GM06990 (cell line): ENCODE measurements at regions not wholly inside any gene's neighbourhood (a gene's known extent, or its start where the extent isn't known, plus 50 kb on each side); places are given as distances from the start of the nearest gene placed in this dataset.

Experiments
- DNase-seq: peaks from one replicate; pipeline ENCODE4 v3.0.0-alpha.2; 2011; ENCODE audit not compliant: insufficient read length; ENCODE audit errors: extremely low read depth
- H3K27me3 ChIP-seq: replicated peaks from 2 replicates; pipeline ENCODE4 v1.6.0; 2011; ENCODE audit warnings: low read length; ENCODE audit not compliant: control insufficient read depth, insufficient read depth
- H3K36me3 ChIP-seq: 2 replicates; pipeline ENCODE4 v1.5.1; 2011; ENCODE audit warnings: low read length; ENCODE audit not compliant: control insufficient read depth, insufficient read depth
- H3K4me3 ChIP-seq: replicated peaks from 2 replicates; pipeline ENCODE4 v1.5.1; 2011; ENCODE audit warnings: low read depth, mild to moderate bottlenecking, control low read depth, low read length
- TF ChIP-seq, protein P1 (sequence below): IDR thresholded peaks from 2 replicates; pipeline ENCODE4 v1.5.1; 2011; ENCODE audit warnings: low read length, control low read depth, mild to moderate bottlenecking, inconsistent platforms; ENCODE audit not compliant: insufficient read depth, poor library complexity, severe bottlenecking

DNA sequence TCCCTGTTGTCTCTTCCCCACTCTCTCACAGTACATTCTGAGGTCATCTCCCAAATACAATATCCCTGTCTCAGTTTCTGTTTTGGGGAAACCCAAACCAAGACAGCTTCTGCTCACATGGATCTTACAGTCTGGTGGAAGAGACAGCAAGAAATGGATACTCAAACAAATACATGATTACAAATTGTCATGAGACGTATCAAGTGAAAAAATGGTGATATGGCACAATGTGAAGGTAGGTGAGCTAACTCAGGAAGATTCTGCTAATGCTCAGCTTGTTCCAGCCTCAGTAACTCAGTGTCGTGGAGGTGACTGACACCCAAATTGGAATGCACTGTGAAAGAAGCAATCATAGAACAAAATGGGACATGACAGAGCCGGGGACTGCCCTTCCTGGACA lies 68.3 kb downstream of the CHST1 start:
- Histone ChIP-seq H3K27me3 (no peaks in the 10 kb centered on the region; the same call in 1 of the 2 replicates), H3K36me3 (no peaks in the 10 kb centered on the region), H3K4me3 (no peak overlapping the region)
- TF ChIP-seq, protein P1, sequence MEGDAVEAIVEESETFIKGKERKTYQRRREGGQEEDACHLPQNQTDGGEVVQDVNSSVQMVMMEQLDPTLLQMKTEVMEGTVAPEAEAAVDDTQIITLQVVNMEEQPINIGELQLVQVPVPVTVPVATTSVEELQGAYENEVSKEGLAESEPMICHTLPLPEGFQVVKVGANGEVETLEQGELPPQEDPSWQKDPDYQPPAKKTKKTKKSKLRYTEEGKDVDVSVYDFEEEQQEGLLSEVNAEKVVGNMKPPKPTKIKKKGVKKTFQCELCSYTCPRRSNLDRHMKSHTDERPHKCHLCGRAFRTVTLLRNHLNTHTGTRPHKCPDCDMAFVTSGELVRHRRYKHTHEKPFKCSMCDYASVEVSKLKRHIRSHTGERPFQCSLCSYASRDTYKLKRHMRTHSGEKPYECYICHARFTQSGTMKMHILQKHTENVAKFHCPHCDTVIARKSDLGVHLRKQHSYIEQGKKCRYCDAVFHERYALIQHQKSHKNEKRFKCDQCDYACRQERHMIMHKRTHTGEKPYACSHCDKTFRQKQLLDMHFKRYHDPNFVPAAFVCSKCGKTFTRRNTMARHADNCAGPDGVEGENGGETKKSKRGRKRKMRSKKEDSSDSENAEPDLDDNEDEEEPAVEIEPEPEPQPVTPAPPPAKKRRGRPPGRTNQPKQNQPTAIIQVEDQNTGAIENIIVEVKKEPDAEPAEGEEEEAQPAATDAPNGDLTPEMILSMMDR, result no peak
- DNase-seq, result no peak

DNA sequence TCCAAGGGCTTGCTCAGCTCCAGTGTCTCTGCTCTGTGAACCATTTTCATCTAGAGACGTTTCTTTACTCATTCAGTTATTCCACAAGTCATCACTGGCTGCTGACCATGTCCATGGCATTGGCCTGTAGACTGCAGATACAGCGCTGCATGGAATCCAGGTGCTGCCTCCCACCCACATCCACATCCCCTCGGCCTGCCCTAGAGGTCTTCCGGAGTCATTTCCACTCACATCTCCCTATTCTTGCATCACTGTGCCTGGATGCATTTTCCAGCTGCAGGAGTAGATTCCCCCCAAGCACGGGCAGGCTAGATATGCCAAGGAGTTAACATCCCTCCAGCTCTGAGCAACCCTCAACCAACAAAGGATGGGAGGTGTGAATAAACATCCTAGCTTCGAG lies 68.9 kb downstream of the CHST1 start:
- TF ChIP-seq, protein P1, result no peak
- DNase-seq, result no peak
- Histone ChIP-seq H3K4me3 (no peak overlapping the region), H3K27me3 (no peaks in the 10 kb centered on the region; the same call in 1 of the 2 replicates), H3K36me3 (no peaks in the 10 kb centered on the region)

DNA sequence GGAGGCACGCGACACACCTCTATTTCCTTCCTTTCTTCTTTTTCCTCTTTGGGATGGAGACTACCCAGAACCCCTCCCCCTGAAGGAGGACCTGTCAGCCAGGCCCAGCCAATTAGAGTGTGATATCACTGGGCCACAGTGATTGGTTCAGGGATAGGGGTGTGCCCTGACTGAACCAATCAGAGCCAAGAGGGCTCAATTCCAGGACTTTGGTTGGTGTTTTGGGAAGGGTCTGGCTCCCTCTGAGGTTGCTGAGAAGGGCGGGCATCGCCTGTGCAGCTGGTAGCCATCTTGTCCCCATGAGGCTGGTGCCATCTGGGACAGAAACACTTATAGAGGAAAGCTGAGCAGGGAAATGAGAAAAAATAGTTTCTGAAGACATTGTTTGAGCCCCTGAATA lies 71.4 kb downstream of the CHST1 start:
- no peak for DNase-seq
- TF ChIP-seq, protein P1, result no peak
- Histone ChIP-seq H3K27me3 (no peaks in the 10 kb centered on the region), H3K36me3 (no peaks in the 10 kb centered on the region), H3K4me3 (no peak overlapping the region)

DNA sequence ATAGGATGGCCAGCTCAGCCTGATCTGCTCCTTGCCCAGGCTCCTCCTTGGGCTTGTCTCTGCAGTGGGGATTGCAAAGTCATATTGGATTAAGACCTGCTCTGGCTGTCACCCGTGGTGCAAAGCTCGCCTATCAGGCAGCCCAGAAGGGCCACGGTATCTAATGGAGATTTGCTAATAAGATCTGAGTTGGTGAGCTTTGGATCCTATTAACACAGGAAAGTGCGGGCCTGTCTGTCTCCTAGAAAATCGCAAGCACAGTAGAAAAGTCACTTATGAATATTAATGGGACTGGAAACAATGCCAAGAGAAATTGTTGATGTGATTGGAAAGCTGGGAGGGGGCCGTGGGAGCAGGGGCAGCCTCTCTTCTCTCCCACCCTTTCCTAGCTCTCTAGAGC lies 72.8 kb downstream of the CHST1 start:
- Histone ChIP-seq H3K4me3 (no peak overlapping the region), H3K36me3 (no peaks in the 10 kb centered on the region), H3K27me3 (no peaks in the 10 kb centered on the region)
- no peak for DNase-seq
- TF ChIP-seq, protein P1, result no peak

DNA sequence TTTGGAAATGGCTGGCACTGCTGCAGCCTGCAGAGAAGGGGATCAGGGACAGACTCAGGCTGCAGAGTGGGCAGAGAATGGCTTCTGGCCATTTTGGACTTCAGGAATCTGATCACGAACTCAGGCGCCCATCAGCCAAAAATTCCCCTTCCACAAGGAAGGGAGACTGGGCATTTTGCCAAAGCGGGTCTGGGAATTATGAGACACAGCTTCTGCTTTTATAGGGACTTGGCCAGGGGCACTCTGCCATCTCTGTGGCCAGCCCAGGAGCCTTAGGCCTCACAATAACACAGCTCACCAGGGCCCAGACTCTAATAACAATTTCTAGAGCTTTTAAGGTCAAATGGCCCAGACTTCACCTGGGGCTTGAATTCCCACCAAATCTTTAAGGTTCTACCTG lies 74.7 kb downstream of the CHST1 start:
- Histone ChIP-seq H3K27me3 (no peaks in the 10 kb centered on the region; the same call in 1 of the 2 replicates), H3K36me3 (no peaks in the 10 kb centered on the region), H3K4me3 (no peak overlapping the region)
- DNase-seq, result no peak
- TF ChIP-seq, protein P1, result no peak

DNA sequence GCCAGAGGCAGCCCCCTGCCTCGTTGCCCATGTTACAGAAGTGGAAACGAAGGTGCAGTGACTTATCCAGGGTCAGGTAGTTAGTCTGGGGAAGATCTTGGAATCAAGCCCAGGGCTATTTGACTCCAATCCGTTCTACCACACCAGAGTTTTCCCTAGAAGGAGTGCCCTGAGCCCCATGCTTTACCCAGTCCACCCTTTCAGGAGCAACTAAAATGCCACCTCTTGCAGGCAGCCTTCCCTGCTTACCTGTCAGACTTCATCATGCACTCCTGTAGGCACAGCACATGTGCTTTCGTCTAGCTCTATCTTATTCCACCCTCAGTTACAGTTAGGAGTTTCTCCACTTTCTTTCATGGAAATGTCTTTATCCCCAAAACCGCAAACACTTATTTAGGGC lies 80.2 kb downstream of the CHST1 start:
- Histone ChIP-seq H3K27me3 (no peaks in the 10 kb centered on the region; the same call in 1 of the 2 replicates), H3K36me3 (no peaks in the 10 kb centered on the region), H3K4me3 (no peak overlapping the region)
- DNase-seq, result no peak
- TF ChIP-seq, protein P1, result no peak
